ENCODE measurements at regions not wholly inside any gene's neighbourhood (a gene's known extent, or its start where the extent isn't known, plus 50 kb on each side); places are given as distances from the start of the nearest gene placed in this dataset.
"Not testable (repeated sequence)": the region's sequence is repeated elsewhere in the genome, so short reads cannot be mapped to it uniquely, and the experiment has no call there.

- TF ChIP-seq CTCF (IDR thresholded peaks at IDR 0.05; ENCODE audit: low read depth, low read length); MAX (IDR thresholded peaks at IDR 0.05; ENCODE audit: low read depth, low read length); MYC (IDR thresholded peaks at IDR 0.05; ENCODE audit: low read depth, low read length); POLR2A (IDR thresholded peaks at IDR 0.05; ENCODE audit: extremely low read depth, insufficient read length): not testable (repeated sequence)
Measured at GRCh38 chr15:28788176-28788575, 60.3 kb downstream of the GOLGA6L7 start.

Data from NB4 (cell line).